GM18511 (cell line): ENCODE measurements at regions not wholly inside any gene's neighbourhood (a gene's known extent, or its start where the extent isn't known, plus 50 kb on each side); places are given as distances from the start of the nearest gene placed in this dataset.
"Not testable (repeated sequence)": the region's sequence is repeated elsewhere in the genome, so short reads cannot be mapped to it uniquely, and the experiment has no call there.

ENCODE experiments used
- ATAC-seq: cut with Tn5 transposase; IDR thresholded peaks from one replicate; pipeline ENCODE4 v1.9.1; 2021; ENCODE audit warnings: mild to moderate bottlenecking, moderate library complexity; ENCODE audit not compliant: unreplicated experiment

DNA sequence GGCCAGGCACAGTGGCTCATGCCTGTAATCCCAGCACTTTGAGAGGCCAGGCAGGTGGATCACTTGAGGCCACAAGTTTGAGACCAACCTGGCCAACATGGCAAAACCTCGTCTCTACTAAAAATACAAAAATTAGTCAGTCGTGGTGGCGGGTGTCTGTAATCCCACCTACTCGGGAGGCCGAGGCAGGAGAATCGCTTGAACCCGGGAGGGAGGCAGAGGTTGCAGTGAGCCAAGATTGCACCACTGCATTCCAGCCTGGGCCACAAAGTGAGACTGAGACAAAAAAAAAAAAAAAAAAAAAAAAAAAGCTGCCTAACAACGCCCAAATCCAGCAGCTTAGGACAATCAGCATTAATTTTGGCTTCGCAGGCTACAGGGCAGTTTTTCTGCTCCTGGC is 167.1 kb downstream of the GOSR1 start:
- ATAC-seq: not testable (repeated sequence)

DNA sequence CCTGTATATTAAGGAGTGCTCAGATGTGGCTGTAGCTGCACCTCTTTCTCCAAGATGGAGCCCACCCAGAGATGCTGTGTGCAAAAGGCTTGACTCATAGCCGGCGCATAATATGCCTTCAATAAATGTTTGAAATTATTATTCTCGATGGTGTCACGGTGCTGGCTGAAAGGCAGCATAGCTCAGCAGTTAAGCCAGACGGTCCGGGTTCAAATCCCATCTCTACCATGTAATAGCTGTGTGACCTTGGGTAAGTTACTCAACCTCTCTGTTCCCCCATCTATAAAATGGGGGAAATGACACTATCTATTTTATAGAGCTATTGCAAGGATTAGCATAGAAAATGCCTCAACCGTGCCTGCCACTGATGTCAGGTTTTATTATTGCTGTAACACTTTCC is 164.2 kb downstream of the GOSR1 start:
- ATAC-seq: not testable (repeated sequence)

DNA sequence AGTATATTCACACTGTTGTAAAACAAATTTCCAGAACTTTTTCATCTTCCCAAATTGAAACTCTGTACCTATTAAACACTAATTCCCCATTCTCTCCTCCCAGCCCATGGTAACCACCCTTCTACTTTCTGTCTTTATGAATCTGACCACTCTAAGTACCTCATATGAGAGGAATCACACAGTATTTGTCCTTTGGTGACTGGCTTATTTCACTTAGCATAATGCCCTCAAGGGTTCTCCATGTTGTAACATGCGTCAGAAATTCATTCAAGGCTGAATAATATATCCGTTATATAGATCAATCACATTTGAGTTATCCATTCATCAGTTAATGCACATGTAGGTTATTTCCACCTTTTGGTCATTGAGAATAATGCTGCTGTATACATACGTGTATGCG is 162.2 kb downstream of the GOSR1 start:
- not testable (repeated sequence) for ATAC-seq

DNA sequence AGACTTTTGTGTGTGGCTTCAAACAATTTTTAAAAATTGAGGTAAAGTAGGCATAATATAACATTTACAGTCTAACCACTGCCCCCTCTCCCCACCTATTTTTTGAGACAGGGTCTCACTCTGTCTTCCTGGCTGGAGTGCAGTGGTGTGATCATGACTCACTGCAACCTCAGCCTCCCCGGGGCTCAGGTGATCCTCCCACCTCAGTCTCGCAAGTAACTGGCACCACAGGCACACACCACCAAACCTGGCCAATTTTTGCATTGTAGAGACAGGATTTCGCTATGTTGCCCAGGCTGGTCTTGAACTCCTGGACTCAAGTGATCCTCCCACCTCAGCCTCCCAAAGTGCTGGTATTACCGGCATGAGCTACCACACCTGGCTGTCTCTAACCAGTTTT is 161.8 kb downstream of the GOSR1 start:
- not testable (repeated sequence) for ATAC-seq

DNA sequence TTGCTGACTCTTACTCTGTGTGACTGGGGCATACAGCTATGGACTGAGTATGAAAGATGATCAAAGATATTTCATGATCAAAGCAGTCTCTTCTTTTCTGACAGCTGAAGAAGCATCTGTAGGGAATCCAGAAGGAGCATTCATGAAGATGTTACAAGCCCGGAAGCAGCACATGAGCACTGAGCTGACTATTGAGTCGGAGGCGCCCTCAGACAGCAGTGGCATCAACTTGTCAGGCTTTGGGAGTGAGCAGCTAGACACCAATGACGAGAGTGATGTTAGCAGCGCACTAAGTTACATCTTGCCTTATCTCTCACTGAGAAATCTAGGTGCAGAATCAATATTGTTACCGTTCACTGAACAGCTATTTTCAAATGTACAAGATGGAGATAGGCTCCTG is 154.4 kb downstream of the GOSR1 start:
- ATAC-seq: not testable (repeated sequence)

DNA sequence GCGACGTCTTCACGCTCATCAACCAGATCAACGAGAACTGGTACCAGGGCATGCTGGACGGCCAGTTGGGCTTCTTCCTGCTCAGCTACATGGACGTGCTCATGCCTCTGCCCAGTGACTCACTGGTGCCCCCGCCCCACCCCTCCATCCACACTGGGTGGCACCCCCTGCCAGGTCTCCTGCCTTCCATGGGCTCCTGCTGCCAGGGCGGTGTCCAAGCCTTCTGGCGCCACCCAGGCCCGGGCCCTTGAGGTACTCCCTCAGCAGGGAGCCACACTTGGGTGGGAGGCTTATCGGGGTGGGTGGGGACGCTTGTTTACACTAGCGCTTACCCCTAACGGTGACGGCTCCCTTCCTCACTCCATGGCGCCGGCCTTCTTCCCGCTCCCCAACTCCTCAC is 148.2 kb downstream of the GOSR1 start:
- not testable (repeated sequence) for ATAC-seq

DNA sequence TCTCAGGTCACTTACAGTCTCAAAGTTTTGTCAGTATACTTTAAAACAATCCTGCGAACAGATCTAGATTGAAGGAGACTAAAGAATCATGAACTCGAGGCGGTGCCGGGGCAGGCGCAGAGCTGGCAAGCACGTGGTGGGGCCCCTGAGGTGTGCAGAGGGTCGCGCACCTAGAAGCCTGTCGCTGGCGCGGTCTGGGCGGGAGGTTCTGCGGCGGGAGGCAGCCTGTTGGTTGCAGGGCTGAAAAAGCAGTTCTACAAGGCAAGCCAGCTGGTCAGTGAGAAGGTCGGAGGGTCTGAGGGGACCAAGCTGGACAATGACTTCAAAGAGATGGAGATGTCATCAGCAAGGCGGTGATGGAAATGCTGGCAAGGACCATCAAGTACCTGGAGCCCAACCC is 147.0 kb downstream of the GOSR1 start:
- ATAC-seq: not testable (repeated sequence)

DNA sequence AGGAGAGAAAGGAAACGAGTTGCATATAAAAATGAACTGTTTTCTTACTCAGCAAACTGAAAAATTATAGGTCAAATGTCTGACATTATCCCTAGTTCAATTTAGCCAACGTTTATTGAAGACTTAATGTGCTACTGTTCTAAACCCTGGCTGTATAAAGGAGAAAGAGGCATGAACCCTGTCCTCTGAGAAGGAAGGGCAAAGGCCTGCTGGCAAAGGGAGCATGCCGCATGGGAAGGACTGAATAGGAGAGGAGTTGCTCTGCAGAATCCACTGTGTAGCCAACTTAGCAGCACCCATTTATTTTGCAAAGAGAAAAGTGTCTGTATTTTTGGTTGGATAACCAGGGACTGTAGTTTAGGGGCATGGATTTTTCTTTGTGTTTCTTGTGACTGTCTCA is 132.5 kb downstream of the GOSR1 start:
- ATAC-seq: not testable (repeated sequence)

DNA sequence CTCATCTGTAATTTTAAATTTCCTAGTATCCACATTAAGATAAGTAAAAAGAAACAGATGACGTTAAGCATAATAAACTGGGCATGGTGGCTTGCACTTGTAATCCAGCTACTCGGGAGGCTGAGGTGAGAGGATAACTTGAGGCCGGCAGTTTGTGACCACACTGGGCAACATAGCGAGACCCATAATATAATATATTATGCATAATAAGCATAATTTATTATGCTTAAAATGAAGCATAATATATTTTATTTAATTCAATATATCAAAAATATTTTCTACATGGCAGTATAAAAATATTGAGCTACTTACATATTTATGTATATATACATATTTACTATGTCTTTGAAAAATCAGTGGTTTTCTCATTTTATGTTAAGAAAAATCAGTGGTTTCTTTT is 128.3 kb downstream of the GOSR1 start:
- ATAC-seq: no peak

DNA sequence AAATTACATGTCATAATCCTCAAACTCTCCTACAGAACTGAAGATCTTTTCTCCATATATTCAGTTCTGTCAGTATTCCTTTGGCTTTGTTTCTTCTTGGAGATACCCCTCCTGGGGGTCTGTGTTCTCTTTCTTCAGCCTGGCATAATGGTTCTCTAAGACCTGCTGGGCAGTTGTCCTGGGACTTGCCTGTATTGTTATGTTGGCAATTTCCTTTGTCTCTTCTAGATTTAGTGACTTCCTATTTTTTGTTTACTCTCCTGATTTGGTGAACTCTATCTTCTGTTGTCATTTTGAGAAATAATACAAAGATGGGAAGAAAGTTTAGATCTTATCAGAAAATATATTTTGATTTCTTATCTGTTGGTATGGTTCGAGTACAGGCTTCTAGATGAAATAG is 127.8 kb downstream of the GOSR1 start:
- no peak for ATAC-seq

DNA sequence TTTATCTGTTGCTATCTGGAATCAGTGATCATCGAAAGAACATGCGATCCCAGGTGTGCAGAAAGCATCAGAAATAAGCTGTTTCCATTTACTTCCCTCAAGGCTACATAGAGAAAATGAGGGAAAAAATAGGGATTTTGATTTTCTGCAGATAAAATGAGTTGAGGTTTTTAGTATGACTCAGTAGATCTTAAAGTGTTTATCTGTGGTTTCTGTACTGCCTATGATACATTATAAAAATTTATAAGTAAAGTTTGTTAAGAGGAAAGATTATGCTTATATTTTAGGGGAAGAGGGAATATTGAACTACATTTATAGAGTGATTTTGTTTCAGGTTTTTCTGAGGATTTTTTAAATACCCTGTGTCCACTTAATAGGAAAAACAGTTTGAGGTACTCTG is 125.2 kb downstream of the GOSR1 start:
- not testable (repeated sequence) for ATAC-seq

DNA sequence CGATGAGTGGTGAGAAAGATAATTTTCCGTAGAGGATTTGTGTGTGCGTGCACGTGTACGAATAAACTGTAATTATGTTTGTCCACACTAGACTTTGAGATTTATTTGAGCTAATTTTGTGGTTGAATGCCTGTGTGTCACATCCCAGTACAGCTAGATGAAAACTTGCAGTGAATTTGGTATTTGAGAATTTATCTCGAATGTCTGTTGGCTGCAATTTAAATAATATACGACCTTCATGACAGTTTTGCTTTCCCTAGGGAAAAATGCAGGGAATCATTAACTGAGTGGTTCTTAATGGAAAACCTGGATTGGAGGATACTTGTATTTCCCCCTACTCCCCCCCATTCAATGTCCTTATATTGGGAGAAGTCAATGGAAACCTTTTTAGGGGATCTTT is 124.8 kb downstream of the GOSR1 start:
- ATAC-seq: not testable (repeated sequence)

DNA sequence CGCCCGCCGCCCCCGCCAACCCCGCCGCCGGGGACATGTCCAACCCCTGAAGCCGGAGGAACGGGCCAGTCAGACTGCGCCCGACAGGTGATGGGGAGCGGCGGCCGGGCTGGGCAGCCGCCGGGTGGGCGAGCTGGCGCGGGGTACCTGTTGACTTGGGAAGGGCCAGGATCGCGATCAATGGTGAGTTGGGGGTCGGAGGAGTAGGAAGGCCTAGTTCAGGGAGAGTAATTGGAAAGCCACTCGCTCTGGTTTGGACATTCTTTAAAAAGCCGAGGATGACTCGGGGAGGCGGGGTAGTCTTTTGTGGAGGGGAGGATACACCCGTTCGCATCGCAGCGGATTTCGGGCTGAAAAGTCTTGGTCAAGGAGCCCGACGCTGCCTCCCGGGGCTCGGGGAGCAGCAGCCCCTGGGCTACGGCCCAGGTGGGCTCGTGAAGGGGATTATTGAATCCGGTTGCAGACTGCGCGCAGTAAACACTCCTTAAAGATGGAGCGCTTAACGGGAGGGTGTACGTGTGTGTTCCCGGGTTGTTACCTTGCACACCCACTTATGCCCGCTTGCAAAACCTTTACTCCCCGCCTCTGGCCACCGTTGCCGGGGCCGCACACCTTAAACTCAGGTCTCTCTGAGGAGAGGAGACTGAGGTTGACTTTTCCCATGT is 123.8 kb downstream of the GOSR1 start:
- ATAC-seq: no peak

DNA sequence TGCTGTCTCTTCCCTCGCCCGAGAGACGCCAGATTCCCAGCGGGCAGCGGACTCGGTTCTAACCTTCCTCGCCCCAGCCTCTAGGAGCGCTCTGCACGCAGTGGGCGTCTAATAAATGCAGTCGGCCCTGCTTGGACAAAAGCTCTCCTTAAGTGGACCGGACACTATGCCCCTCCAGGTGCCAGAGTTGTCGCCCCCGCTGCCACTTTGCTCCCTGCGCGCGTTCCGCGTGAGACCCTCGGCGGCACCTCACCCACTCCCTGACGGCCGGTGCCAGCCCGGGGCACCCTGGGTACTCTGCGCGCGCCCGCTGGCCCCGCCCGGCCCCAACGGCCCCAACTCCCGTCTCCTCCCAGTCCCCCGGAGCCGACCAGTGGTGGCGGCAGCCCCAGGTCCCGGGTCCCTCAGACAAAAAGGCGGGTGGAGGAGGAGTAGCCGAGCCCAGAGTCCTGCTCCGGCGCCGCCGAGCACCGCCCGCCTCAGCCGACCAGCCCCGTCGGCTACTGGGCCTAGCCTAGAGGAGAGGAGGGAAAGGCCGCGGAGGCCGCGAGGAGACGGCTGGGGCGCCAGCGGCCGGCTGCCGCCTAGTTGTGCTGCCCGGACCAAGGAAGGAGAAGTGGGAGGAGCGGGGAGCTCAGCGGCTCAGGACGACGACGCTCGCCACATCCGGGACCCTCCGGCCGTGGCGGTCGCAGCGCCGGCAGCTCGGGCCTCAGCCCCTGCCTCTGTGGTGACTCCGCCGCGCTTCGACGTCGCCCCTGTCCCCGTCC is 123.0 kb downstream of the GOSR1 start:
- ATAC-seq: peak; percentile 86

DNA sequence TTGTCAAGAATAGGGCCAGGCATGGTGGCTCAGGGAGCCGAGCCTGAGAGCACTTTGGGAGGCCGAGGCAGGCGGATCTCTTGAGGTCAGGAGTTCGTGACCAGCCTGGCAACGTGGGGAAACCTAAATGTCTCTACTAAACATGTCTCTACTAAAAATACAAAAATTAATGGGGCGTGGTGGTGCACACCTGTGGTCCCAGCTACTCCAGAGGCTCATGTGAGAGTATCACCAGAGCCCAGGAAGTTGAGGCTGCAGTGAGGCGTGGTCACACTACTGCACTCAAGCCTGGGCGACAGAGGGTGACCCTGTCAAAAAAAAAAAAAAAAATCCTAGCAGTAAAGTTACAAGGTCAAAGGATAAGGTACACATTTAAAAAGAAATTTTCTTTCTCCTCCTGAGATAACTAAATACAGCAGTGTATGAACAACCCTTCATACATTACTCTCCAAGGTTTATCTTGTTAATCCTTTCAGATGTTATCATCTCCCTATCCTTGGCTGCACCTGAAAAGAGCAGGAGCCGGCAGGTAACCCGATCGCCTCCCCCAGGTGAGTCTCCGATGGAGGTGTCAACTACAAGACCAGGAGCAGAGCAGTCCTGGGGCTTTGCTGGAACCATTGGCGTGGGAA is 122.3 kb downstream of the GOSR1 start:
- ATAC-seq: peak; percentile 6

DNA sequence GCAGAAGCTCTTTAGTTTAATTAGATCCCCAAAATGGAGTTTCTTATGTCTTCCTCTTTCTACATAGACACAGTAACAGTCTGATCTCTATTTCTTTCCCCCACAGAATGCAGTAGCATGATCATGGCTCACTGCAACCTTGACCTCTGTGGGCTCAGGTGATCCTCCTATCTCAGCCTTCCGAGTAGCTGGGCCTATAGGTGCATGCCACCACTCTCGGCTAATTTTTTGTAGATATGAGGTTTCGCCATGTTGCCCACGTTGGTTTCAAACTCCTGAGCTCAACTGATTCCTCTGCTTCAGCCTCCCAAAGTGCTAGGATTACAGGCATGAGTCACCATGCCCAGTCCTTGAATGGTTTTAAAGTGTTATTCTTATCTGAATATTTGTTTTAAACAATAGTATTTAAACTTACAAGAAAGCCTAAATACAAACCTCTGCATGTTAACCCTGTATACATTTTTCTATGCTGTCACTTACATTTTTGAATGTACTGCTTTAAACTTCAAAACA is 120.6 kb downstream of the GOSR1 start:
- no peak for ATAC-seq

DNA sequence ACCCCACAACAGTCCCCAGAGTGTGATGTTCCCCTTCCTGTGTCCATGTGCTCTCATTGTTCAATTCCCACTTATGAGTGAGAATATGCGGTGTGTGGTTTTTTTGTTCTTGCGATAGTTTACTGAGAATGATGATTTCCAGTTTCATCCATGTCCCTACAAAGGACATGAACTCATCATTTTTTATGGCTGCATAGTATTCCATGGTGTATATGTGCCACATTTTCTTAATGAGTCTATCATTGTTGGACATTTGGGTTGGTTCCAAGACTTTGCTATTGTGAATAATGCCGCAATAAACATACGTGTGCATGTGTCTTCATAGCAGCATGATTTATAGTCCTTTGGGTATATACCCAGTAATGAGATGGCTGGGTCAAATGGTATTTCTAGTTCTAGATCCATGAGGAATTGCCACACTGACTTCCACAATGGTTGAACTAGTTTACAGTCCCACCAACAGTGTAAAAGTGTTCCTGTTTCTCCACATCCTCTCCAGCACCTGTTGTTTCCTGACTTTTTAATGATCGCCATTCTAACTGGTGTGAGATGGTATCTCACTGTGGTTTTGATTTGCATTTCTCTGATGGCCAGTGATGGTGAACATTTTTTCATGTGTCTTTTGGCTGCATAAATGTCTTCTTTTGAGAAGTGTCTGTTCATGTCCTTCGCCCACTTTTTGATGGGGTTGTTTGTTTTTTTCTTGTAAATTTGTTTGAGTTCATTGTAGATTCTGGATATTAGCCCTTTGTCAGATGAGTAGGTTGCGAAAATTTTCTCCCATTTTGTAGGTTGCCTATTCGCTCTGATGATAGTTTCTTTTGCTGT is 120.0 kb downstream of the GOSR1 start:
- not testable (repeated sequence) for ATAC-seq

DNA sequence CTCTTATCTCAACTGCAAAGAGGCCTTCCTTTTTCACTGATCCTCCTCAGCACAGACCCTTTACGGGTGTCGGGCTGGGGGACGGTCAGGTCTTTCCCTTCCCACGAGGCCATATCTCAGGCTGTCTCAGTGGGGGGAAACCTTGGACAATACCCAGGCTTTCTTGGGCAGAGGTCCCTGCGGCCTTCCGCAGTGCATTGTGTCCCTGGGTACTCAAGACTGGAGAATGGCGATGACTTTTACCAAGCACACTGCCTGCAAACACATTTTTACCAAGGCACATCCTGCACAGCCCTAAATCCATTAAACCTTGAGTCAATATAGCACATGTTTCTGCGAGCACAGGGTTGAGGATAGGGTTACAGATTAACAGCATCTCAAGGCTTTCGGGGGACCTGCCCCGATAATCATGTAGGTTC is 117.8 kb downstream of the GOSR1 start:
- ATAC-seq: not testable (repeated sequence)

DNA sequence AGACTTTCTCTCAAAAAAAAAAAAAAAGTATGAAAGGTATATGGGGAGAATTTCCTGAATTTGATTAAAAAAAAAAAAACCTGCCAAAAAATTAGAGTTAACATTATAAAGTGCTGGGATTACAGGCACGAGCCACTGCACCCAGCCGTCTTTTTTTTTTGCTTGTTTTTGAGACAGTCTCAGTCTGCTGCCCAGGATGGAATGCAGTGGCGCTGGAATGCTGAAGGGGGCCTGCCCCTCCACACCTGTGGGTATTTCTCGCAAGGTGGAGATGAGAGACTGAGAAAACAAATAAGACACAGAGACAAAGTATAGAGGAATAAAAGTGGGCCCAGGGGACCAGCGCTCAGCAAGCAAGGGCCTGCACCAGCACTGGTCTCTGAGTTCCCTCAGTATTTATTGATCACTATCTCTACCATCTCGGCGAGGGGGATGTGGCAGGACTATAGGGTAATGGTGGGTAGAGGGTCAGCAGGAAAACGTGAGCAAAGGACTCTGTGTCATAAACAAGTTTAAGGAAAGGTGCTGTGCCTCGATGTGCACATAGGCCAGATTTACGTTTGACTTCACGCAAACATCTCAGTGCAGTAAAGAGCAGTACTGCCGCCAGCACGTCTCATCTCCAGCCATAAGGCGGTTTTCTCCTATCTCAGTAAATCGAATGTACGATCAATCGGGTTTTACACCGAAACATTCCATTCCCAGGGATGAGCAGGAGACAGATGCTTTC is 117.2 kb downstream of the GOSR1 start:
- ATAC-seq: no peak

DNA sequence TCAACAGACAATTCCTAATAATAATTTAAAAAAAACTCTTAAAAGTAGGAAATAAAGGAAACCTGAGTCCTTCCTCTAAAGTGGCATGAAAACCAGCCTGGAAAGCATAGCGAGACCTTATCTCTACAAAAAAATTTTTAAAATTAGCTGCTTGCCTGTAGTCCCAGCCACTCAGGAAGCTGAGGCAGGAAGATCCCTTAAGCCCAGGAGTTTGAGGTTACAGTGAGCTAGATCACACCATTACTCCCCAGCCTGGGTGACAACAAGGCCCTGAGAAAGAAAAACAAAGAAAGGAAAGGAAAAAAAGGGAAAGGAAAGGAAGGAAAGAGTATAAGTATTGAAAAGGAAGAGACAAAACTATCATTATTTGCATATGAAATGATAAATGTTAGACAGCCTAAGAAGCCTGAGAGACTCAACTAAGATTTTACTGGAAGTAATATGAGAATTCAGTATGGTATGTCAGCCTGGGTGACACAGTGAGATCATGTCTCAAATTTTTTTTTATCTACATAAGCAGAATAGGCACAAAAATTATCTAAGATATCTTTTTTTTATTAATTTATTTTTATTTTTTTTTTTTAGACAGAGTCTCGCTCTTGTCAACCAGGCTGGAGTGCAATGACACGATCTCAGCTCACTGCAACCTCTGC is 113.0 kb downstream of the GOSR1 start:
- ATAC-seq: no peak
